ENCODE measurements at regions not wholly inside any gene's neighbourhood (a gene's known extent, or its start where the extent isn't known, plus 50 kb on each side); places are given as distances from the start of the nearest gene placed in this dataset.

GRCh38 chr11:116310698-116311097 lies 462.1 kb downstream of the BUD13 start:
- no peak for TF ChIP-seq CTCF (IDR thresholded peaks at IDR 0.05)
- TF ChIP-seq POLR2AphosphoS5 (IDR thresholded peaks at IDR 0.05; ENCODE audit: low read depth, low read length): no peak
- TF ChIP-seq REST (IDR thresholded peaks at IDR 0.05; ENCODE audit: insufficient read depth in 1 of 2, low read depth in 2 of 2, low read length in 1 of 2): no peak
- TF ChIP-seq SIN3A (IDR thresholded peaks at IDR 0.05; ENCODE audit: borderline replicate concordance, insufficient read depth, low read depth, low read length): no peak
- TF ChIP-seq TCF7L2 (IDR thresholded peaks at IDR 0.05; ENCODE audit: low read depth, low read length): no peak
